H1 (cell line): ENCODE measurements at regions not wholly inside any gene's neighbourhood (a gene's known extent, or its start where the extent isn't known, plus 50 kb on each side); places are given as distances from the start of the nearest gene placed in this dataset.

ENCODE experiments used
- CTCF ChIA-PET: fragments of 300-600 bp; sonication (Branson Sonifier 250); formaldehyde crosslinking; loops from one replicate; lab custom pipeline; 2021; ENCODE audit not compliant: partially characterized antibody; lab: Charles Lee
- POLR2A ChIA-PET: fragments of 300-600 bp; sonication (Branson Sonifier 250); formaldehyde crosslinking; loops from one replicate; lab custom pipeline; 2021; ENCODE audit warnings: inconsistent platforms; ENCODE audit not compliant: partially characterized antibody; lab: Charles Lee
- DNase-seq, 2 experiments: peaks; one replicate each; pipeline versions ENCODE4 v3.0.0 to v3.0.0-alpha.2; 2010 to 2022; ENCODE audit warnings: low spot score in 2 of 2, low read depth in 1 of 2, mixed read lengths in 1 of 2
- FAIRE-seq: peaks from 2 replicates; lab custom pipeline; 2011; peaks lifted over from hg19 to GRCh38; lab: Jason Lieb, UNC
- H2AFZ ChIP-seq: 2 replicates; pipeline ENCODE4 v1.8.1; 2012; ENCODE audit warnings: low read length, inconsistent platforms
- H2AK5ac ChIP-seq: 2 replicates; pipeline ENCODE4 v1.6.1; 2013; ENCODE audit warnings: low read depth, low read length
- H2BK120ac ChIP-seq: replicated peaks from 2 replicates; pipeline ENCODE3; 2013; ENCODE audit warnings: low read depth, low read length, inconsistent platforms
- H2BK12ac ChIP-seq: 2 replicates; pipeline ENCODE4 v1.6.1; 2013; ENCODE audit warnings: low read depth, low read length
- H2BK15ac ChIP-seq: 2 replicates; pipeline ENCODE4 v1.6.1; 2013; ENCODE audit warnings: low read length
- H2BK20ac ChIP-seq: 2 replicates; pipeline ENCODE4 v1.6.1; 2013; ENCODE audit warnings: low read length
- H2BK5ac ChIP-seq: 2 replicates; pipeline ENCODE4 v1.6.1; 2013; ENCODE audit warnings: low read depth, low read length
- H3K14ac ChIP-seq: 2 replicates; pipeline ENCODE4 v1.6.1; 2013; ENCODE audit warnings: inconsistent platforms; ENCODE audit not compliant: insufficient read length
- H3K18ac ChIP-seq: 2 replicates; pipeline ENCODE4 v1.6.1; 2013; ENCODE audit warnings: low read length; ENCODE audit errors: extremely low read depth
- H3K23ac ChIP-seq: 2 replicates; pipeline ENCODE4 v1.6.1; 2013; ENCODE audit warnings: inconsistent platforms; ENCODE audit not compliant: insufficient read length
- H3K23me2 ChIP-seq: 2 replicates; pipeline ENCODE4 v1.6.1; 2013; ENCODE audit warnings: low read depth, low read length
- H3K27ac ChIP-seq: 2 replicates; pipeline ENCODE4 v1.6.1; 2011; ENCODE audit warnings: low read depth, low read length, inconsistent platforms
- H3K27me3 ChIP-seq, 4 experiments: replicated peaks in 1 of 4; 1 replicate in 1 of 4; 2 replicates in 3 of 4; pipeline versions ENCODE4 v1.6.1 to v1.8.1; 2011 to 2013; ENCODE audit warnings: low read length in 3 of 4, mild to moderate bottlenecking in 3 of 4, inconsistent platforms in 2 of 4, mixed read lengths in 2 of 4, moderate library complexity in 1 of 4; ENCODE audit not compliant: control insufficient read depth in 3 of 4, insufficient read depth in 3 of 4; ENCODE audit errors: extremely low read depth in 1 of 4
- H3K36me3 ChIP-seq, 4 experiments: 2 replicates each; pipeline versions ENCODE4 v1.6.1 to v1.8.1; 2011 to 2013; ENCODE audit warnings: mild to moderate bottlenecking in 4 of 4, low read length in 3 of 4, moderate library complexity in 2 of 4, control low read depth in 1 of 4, inconsistent platforms in 1 of 4; ENCODE audit not compliant: insufficient read depth in 4 of 4, control insufficient read depth in 2 of 4
- H3K4ac ChIP-seq: replicated peaks from 2 replicates; pipeline ENCODE3; 2013; ENCODE audit warnings: low read length, low read depth, mixed read lengths, inconsistent platforms; ENCODE audit not compliant: insufficient read length
- H3K4me1 ChIP-seq, 4 experiments: replicated peaks in 1 of 4; 1 replicate in 1 of 4; 2 replicates in 3 of 4; pipeline versions ENCODE4 v1.6.1 to v1.8.1; 2011 to 2013; ENCODE audit warnings: low read length in 3 of 4, inconsistent platforms in 2 of 4, mixed read lengths in 1 of 4; ENCODE audit not compliant: insufficient read depth in 4 of 4, control insufficient read depth in 3 of 4
- H3K4me2 ChIP-seq, 2 experiments: 2 replicates each; pipeline versions ENCODE4 v1.6.1 to v1.8.1; 2011 to 2013; ENCODE audit warnings: low read depth in 2 of 2, low read length in 2 of 2, control low read depth in 1 of 2, inconsistent platforms in 1 of 2, mild to moderate bottlenecking in 1 of 2; ENCODE audit not compliant: insufficient read depth in 1 of 2
- H3K4me3 ChIP-seq, 4 experiments: fragments of 200-600, 300-600 bp in 1 of 4; sonication (generic), shearing (Covaris generic), sonication (Bioruptor Twin) in 1 of 4; 2 replicates each; pipeline versions ENCODE4 v1.5.1 to v1.8.1; 2011 to 2016; ENCODE audit warnings: low read length in 4 of 4, low read depth in 3 of 4, control low read depth in 2 of 4, inconsistent platforms in 2 of 4, mild to moderate bottlenecking in 2 of 4, mixed read lengths in 1 of 4, moderate library complexity in 1 of 4; ENCODE audit not compliant: insufficient read depth in 2 of 4; ENCODE audit errors: extremely low read depth in 1 of 4
- H3K56ac ChIP-seq: replicated peaks from 2 replicates; pipeline ENCODE3; 2013; ENCODE audit warnings: low read depth, mild to moderate bottlenecking, mixed read lengths, low read length, inconsistent platforms; ENCODE audit not compliant: insufficient read length
- H3K79me1 ChIP-seq: 2 replicates; pipeline ENCODE4 v1.6.1; 2013; ENCODE audit warnings: low read depth, low read length, control low read depth
- H3K79me2 ChIP-seq, 2 experiments: 2 replicates each; pipeline versions ENCODE4 v1.6.1 to v1.8.1; 2012 to 2013; ENCODE audit warnings: low read length in 2 of 2, mild to moderate bottlenecking in 2 of 2, inconsistent platforms in 1 of 2; ENCODE audit not compliant: insufficient read depth in 2 of 2, control insufficient read depth in 1 of 2
- H3K9ac ChIP-seq, 4 experiments: replicated peaks in 1 of 4; 1 replicate in 1 of 4; 2 replicates in 3 of 4; pipeline versions ENCODE4 v1.6.1 to v1.8.1; 2011 to 2013; ENCODE audit warnings: low read depth in 3 of 4, low read length in 3 of 4, control low read depth in 2 of 4, mild to moderate bottlenecking in 2 of 4, moderate library complexity in 2 of 4, inconsistent platforms in 1 of 4; ENCODE audit errors: extremely low read depth in 1 of 4
- H3K9me3 ChIP-seq, 2 experiments: 2 replicates each; pipeline versions ENCODE4 v1.6.1 to v1.8.1; 2012 to 2013; ENCODE audit warnings: mild to moderate bottlenecking in 2 of 2, moderate library complexity in 2 of 2, control low read depth in 1 of 2, inconsistent platforms in 1 of 2, low read depth in 1 of 2, low read length in 1 of 2, mixed read lengths in 1 of 2; ENCODE audit not compliant: insufficient read depth in 2 of 2
- H4K20me1 ChIP-seq, 2 experiments: replicated peaks in 1 of 2; 2 replicates each; pipeline versions ENCODE3 to v1.8.1; 2011 to 2013; ENCODE audit warnings: inconsistent platforms in 2 of 2, low read length in 2 of 2, mild to moderate bottlenecking in 1 of 2; ENCODE audit not compliant: insufficient read depth in 2 of 2, control insufficient read depth in 1 of 2
- H4K5ac ChIP-seq: 2 replicates; pipeline ENCODE4 v1.6.1; 2013; ENCODE audit warnings: low read length, low read depth, mixed read lengths, inconsistent platforms; ENCODE audit not compliant: insufficient read length
- H4K8ac ChIP-seq: 2 replicates; pipeline ENCODE4 v1.8.0; 2013; ENCODE audit warnings: mild to moderate bottlenecking, moderate library complexity, low read length, inconsistent platforms; ENCODE audit not compliant: insufficient read depth; ENCODE audit errors: extremely low read depth
- H4K91ac ChIP-seq: replicated peaks from 2 replicates; pipeline ENCODE3; 2013; ENCODE audit warnings: low read length, mixed read lengths, inconsistent platforms; ENCODE audit not compliant: insufficient read length
- ASH2L ChIP-seq: fragments of 200-600, 300-600 bp; sonication (generic); IDR thresholded peaks from one replicate; pipeline ENCODE4 v1.7.1; 2017; ENCODE audit warnings: low read length
- CEBPB ChIP-seq: IDR thresholded peaks from 2 replicates; pipeline ENCODE4 v1.6.1; 2012; ENCODE audit warnings: low read depth, low read length
- CREB1 ChIP-seq: IDR thresholded peaks from 2 replicates; pipeline ENCODE4 v1.6.1; 2012; ENCODE audit warnings: inconsistent platforms
- EGR1 ChIP-seq: IDR thresholded peaks from 2 replicates; pipeline ENCODE4 v1.6.1; 2011; ENCODE audit warnings: low read depth, low read length, borderline replicate concordance
- EP300 ChIP-seq, 2 experiments: IDR thresholded peaks; 1 replicate in 1 of 2; 2 replicates in 1 of 2; pipeline ENCODE4 v1.6.1; 2011 to 2012; ENCODE audit warnings: low read depth in 2 of 2, low read length in 2 of 2, mild to moderate bottlenecking in 2 of 2, borderline replicate concordance in 1 of 2, inconsistent platforms in 1 of 2, moderate library complexity in 1 of 2
- JUN ChIP-seq: IDR thresholded peaks from 2 replicates; pipeline ENCODE4 v1.6.1; 2011; ENCODE audit warnings: low read depth, mild to moderate bottlenecking, improper control_type of control experiment, low read length
- JUND ChIP-seq: IDR thresholded peaks from 2 replicates; pipeline ENCODE4 v1.6.1; 2011; ENCODE audit warnings: mild to moderate bottlenecking, improper control_type of control experiment, low read length
- NANOG ChIP-seq: IDR thresholded peaks from 2 replicates; pipeline ENCODE4 v1.6.1; 2011; ENCODE audit warnings: low read length, low read depth, mild to moderate bottlenecking, inconsistent platforms; ENCODE audit not compliant: insufficient read depth, poor library complexity, severe bottlenecking
- NRF1 ChIP-seq: IDR thresholded peaks from 2 replicates; pipeline ENCODE4 v1.6.1; 2011; ENCODE audit warnings: mild to moderate bottlenecking, low read depth, low read length, improper control_type of control experiment
- RBBP5 ChIP-seq: IDR thresholded peaks from 2 replicates; pipeline ENCODE4 v1.7.1; 2012; ENCODE audit warnings: low read depth, mild to moderate bottlenecking, inconsistent platforms, low read length, moderate library complexity, borderline replicate concordance
- RFX5 ChIP-seq: IDR thresholded peaks from 2 replicates; pipeline ENCODE4 v1.6.1; 2011; ENCODE audit warnings: low read depth, low read length, improper control_type of control experiment, borderline replicate concordance
- SP2 ChIP-seq: IDR thresholded peaks from 2 replicates; pipeline ENCODE4 v1.6.1; 2012; ENCODE audit warnings: mild to moderate bottlenecking, low read length, inconsistent platforms
- SP4 ChIP-seq: IDR thresholded peaks from 2 replicates; pipeline ENCODE4 v1.6.1; 2012; ENCODE audit warnings: low read length, inconsistent platforms
- TBP ChIP-seq: IDR thresholded peaks from 2 replicates; pipeline ENCODE4 v1.6.1; 2011; ENCODE audit warnings: low read depth, low read length, improper control_type of control experiment
- TCF12 ChIP-seq: IDR thresholded peaks from 2 replicates; pipeline ENCODE4 v1.6.1; 2011; ENCODE audit warnings: low read depth, mild to moderate bottlenecking, low read length
- YY1 ChIP-seq: IDR thresholded peaks from 2 replicates; pipeline ENCODE4 v1.6.1; 2011; ENCODE audit warnings: low read depth, mild to moderate bottlenecking, low read length
- WGBS, 2 experiments: shearing (Covaris generic) in 1 of 2; methylation state at CpG; one replicate each; pipeline versions ENCODE4 v1.1.6 to v1.1.7; 2013 to 2015; ENCODE audit warnings: low lambda C conversion rate in 2 of 2, mixed read lengths in 2 of 2, inconsistent platforms in 1 of 2, low coverage in 1 of 2, missing lambda C conversion rate in 1 of 2; ENCODE audit not compliant: insufficient replicate concordance in 2 of 2, insufficient coverage in 1 of 2, insufficient read length in 1 of 2; ENCODE audit errors: extremely low coverage in 1 of 2, missing lambda C conversion rate in 1 of 2; 5-methylcytosine and 5-hydroxymethylcytosine counted together
- TF ChIP-seq, protein P1 (sequence below): IDR thresholded peaks from 2 replicates; pipeline ENCODE4 v1.6.1; 2012; ENCODE audit warnings: inconsistent platforms

GRCh38 chr15:53212785-53213184, 422.6 kb upstream of the ONECUT1 start:
- H3K79me1 ChIP-seq: no peaks in the 10 kb centered on the region
- no peak overlapping the region for H3K14ac ChIP-seq
- H4K91ac ChIP-seq: no peak overlapping the region
- H2AFZ ChIP-seq: 0 out of 2 replicates have a peak overlapping the region, but pooled peaks have one; percentile 25
- no peaks in the 10 kb centered on the region for H3K27me3 ChIP-seq
- no peak overlapping the region for H3K23ac ChIP-seq
- no peak overlapping the region for H3K27ac ChIP-seq
- H3K9me3 ChIP-seq: no peaks in the 10 kb centered on the region
- FAIRE-seq (no peak), DNase-seq (no peak)
- no peaks in the 10 kb centered on the region for H4K20me1 ChIP-seq
- no peak overlapping the region for H3K56ac ChIP-seq
- H3K23me2 ChIP-seq: no peaks in the 10 kb centered on the region
- H2BK20ac ChIP-seq: no peak overlapping the region
- CTCF ChIA-PET: interaction anchor here (1.6 kb wide), 1 partner anchor 16 kb away, joined by 5 read pairs; no protein-coding TSS in a partner anchor
- H3K79me2 ChIP-seq: no peaks in the 10 kb centered on the region
- H2BK15ac ChIP-seq: no peak overlapping the region
- WGBS, 2 experiments: 93% methylated on average over 4 of the region's 4 CpGs; no CpG with 5 or more reads in 1 of the 2 experiments
- H3K4ac ChIP-seq: no peak overlapping the region
- no peak overlapping the region for H4K8ac ChIP-seq
- no peak overlapping the region for H3K18ac ChIP-seq
- H2BK12ac ChIP-seq: no peak overlapping the region
- no peak overlapping the region for H2BK120ac ChIP-seq
- no peak overlapping the region for H4K5ac ChIP-seq
- H3K9ac ChIP-seq: no peak overlapping the region
- H3K4me3 ChIP-seq: no peak overlapping the region
- no peak overlapping the region for H2BK5ac ChIP-seq
- no peak overlapping the region for H2AK5ac ChIP-seq
- H3K4me1 ChIP-seq: peaks cover 0 to 2% (median 0%) of the 10 kb centered on the region in 4 experiments; a peak in 1 of 7 replicates
- POLR2A ChIA-PET: no interaction called here
- H3K36me3 ChIP-seq: no peaks in the 10 kb centered on the region
- H3K4me2 ChIP-seq: no peak overlapping the region
- TF ChIP-seq EP300 (IDR thresholded peaks at IDR 0.05; ENCODE audit: borderline replicate concordance in 1 of 2, low read depth in 2 of 2, low read length in 2 of 2): no peak
- no peak for TF ChIP-seq YY1
- no peak for TF ChIP-seq SP2
- TF ChIP-seq RFX5: no peak
- TF ChIP-seq NANOG: no peak
- no peak for TF ChIP-seq CREB1
- TF ChIP-seq TBP: no peak
- TF ChIP-seq SP4: no peak
- no peak for TF ChIP-seq EGR1
- no peak for TF ChIP-seq JUN
- TF ChIP-seq NRF1: no peak
- no peak for TF ChIP-seq JUND
- no peak for TF ChIP-seq CEBPB
- TF ChIP-seq, protein P1, sequence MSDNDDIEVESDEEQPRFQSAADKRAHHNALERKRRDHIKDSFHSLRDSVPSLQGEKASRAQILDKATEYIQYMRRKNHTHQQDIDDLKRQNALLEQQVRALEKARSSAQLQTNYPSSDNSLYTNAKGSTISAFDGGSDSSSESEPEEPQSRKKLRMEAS: no peak
- no peak for TF ChIP-seq ASH2L
- no peak for TF ChIP-seq RBBP5
- no peak for TF ChIP-seq TCF12
